Esophagus muscularis mucosa (tissue), 3 donors: ENCODE measurements at regions not wholly inside any gene's neighbourhood (a gene's known extent, or its start where the extent isn't known, plus 50 kb on each side); places are given as distances from the start of the nearest gene placed in this dataset.

Source experiments
- POLR2A ChIP-seq: fragments of 450-650 bp; IDR thresholded peaks from one replicate; pipeline ENCODE4 v1.6.1; 2017; ENCODE audit warnings: antibody characterized with exemption, moderate library complexity, mild to moderate bottlenecking, low read depth
- POLR2AphosphoS5 ChIP-seq, 2 donors: sonication (generic); formaldehyde crosslinking; IDR thresholded peaks; one replicate each; pipeline ENCODE4 v1.6.1; 2017; ENCODE audit warnings: antibody characterized with exemption in 2 of 2
- TF ChIP-seq, protein P1 (sequence below), 3 experiments: fragments of 200-600 bp in 2 of 3; fragments of 450-650 bp in 1 of 3; sonication (generic) in 2 of 3; IDR thresholded peaks; one replicate each; pipeline ENCODE4 v1.5.1; 2017 to 2019; ENCODE audit warnings: antibody characterized with exemption in 3 of 3, mild to moderate bottlenecking in 2 of 3, moderate library complexity in 1 of 3

GRCh38 chr12:24079083-24079482 is 129.6 kb upstream of the SOX5 start:
- TF ChIP-seq, protein P1, sequence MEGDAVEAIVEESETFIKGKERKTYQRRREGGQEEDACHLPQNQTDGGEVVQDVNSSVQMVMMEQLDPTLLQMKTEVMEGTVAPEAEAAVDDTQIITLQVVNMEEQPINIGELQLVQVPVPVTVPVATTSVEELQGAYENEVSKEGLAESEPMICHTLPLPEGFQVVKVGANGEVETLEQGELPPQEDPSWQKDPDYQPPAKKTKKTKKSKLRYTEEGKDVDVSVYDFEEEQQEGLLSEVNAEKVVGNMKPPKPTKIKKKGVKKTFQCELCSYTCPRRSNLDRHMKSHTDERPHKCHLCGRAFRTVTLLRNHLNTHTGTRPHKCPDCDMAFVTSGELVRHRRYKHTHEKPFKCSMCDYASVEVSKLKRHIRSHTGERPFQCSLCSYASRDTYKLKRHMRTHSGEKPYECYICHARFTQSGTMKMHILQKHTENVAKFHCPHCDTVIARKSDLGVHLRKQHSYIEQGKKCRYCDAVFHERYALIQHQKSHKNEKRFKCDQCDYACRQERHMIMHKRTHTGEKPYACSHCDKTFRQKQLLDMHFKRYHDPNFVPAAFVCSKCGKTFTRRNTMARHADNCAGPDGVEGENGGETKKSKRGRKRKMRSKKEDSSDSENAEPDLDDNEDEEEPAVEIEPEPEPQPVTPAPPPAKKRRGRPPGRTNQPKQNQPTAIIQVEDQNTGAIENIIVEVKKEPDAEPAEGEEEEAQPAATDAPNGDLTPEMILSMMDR (IDR thresholded peaks at IDR 0.05) = no peak
- TF ChIP-seq POLR2A = no peak
- no peak for TF ChIP-seq POLR2AphosphoS5 (IDR thresholded peaks at IDR 0.05)
